GM12878 (cell line): ENCODE measurements at regions not wholly inside any gene's neighbourhood (a gene's known extent, or its start where the extent isn't known, plus 50 kb on each side); places are given as distances from the start of the nearest gene placed in this dataset.

Source experiments
- ATAC-seq: fragments of 200-7000 bp; cut with Tn5 transposase; 3 replicates; pipeline ENCODE4 v1.9.1; 2020; ENCODE audit warnings: mild to moderate bottlenecking, moderate library complexity
- BruUV-seq: library from RNA; stranded (reverse); fragments of 400-500 nt; replicated peaks from 2 replicates; lab custom pipeline; 2021; lab: Mats Ljungman, UMichigan
- CTCF ChIA-PET: fragments of 300-600 bp; sonication (Branson Sonifier 250); formaldehyde crosslinking; extraction: SDS; loops from one replicate; lab custom pipeline; 2021; ENCODE audit warnings: inconsistent platforms; lab: Yijun Ruan, JAX
- POLR2A ChIA-PET: fragments of 350-600 bp; formaldehyde crosslinking; extraction: SDS; loops from one replicate; lab custom pipeline; 2021; ENCODE audit warnings: inconsistent platforms; lab: Charles Lee
- RAD21 ChIA-PET: fragments of 300-600 bp; sonication (Branson Sonifier 250); formaldehyde crosslinking; loops from one replicate; lab custom pipeline; 2023; ENCODE audit warnings: antibody characterized with exemption; ENCODE audit not compliant: unreplicated experiment; lab: Charles Lee
- SMC1A ChIA-PET: fragments of 300-600 bp; sonication (Branson Sonifier 250); formaldehyde crosslinking; loops from one replicate; lab custom pipeline; 2023; ENCODE audit not compliant: unreplicated experiment, uncharacterized antibody; lab: Charles Lee
- DNase-seq: peaks from one replicate; pipeline ENCODE4 v3.0.0-alpha.2; 2011; ENCODE audit warnings: low read depth, low spot score
- FAIRE-seq: peaks from 3 replicates; lab custom pipeline; 2011; peaks lifted over from hg19 to GRCh38; lab: Jason Lieb, UNC
- H2AFZ ChIP-seq: 2 replicates; pipeline ENCODE4 v1.6.0; 2011; ENCODE audit warnings: low read depth, low read length, control low read depth; ENCODE audit not compliant: control insufficient read depth
- H3K27ac ChIP-seq: 2 replicates; pipeline ENCODE4 v1.5.1; 2011; ENCODE audit warnings: control low read depth; ENCODE audit not compliant: control insufficient read depth, insufficient read depth
- H3K27me3 ChIP-seq, 2 experiments: replicated peaks in 1 of 2; 2 replicates each; pipeline versions ENCODE4 v1.6.0 to v1.6.1; 2011; ENCODE audit warnings: low read length in 1 of 2; ENCODE audit not compliant: control insufficient read depth in 2 of 2, insufficient read depth in 2 of 2
- H3K36me3 ChIP-seq, 2 experiments: 2 replicates each; pipeline ENCODE4 v1.5.1; 2011; ENCODE audit warnings: low read length in 1 of 2; ENCODE audit not compliant: control insufficient read depth in 2 of 2, insufficient read depth in 2 of 2
- H3K4me1 ChIP-seq: 2 replicates; pipeline ENCODE4 v1.6.1; 2011; ENCODE audit warnings: mild to moderate bottlenecking, low read length, moderate library complexity, mixed read lengths; ENCODE audit not compliant: control insufficient read depth, insufficient read depth
- H3K4me2 ChIP-seq: 2 replicates; pipeline ENCODE4 v1.6.0; 2011; ENCODE audit warnings: control low read depth; ENCODE audit not compliant: control insufficient read depth, insufficient read depth
- H3K4me3 ChIP-seq: fragments of 200-600 bp; sonication (generic); 2 replicates; pipeline ENCODE4 v1.5.1; 2016
- H3K79me2 ChIP-seq: 2 replicates; pipeline ENCODE4 v1.6.0; 2011; ENCODE audit warnings: low read length; ENCODE audit not compliant: control insufficient read depth, insufficient read depth
- H3K9ac ChIP-seq: 2 replicates; pipeline ENCODE4 v1.8.0; 2011; ENCODE audit warnings: low read length, control low read depth, mixed read lengths; ENCODE audit not compliant: control insufficient read depth, insufficient read depth
- H3K9me3 ChIP-seq: replicated peaks from 3 replicates; pipeline ENCODE4 v1.5.1; 2011; ENCODE audit warnings: mild to moderate bottlenecking, low read length; ENCODE audit not compliant: control insufficient read depth, insufficient read depth
- H4K20me1 ChIP-seq: 2 replicates; pipeline ENCODE4 v1.6.0; 2011; ENCODE audit not compliant: control insufficient read depth, insufficient read depth
- ATF7 ChIP-seq: fragments of 450-650 bp; IDR thresholded peaks from 2 replicates; pipeline ENCODE4 v1.6.1; 2016; ENCODE audit warnings: low read depth, mild to moderate bottlenecking
- CBX3 ChIP-seq: fragments of 200-600 bp; sonication (generic); IDR thresholded peaks from 2 replicates; pipeline ENCODE4 v1.6.1; 2016; ENCODE audit warnings: low read depth, borderline replicate concordance
- ETV6 ChIP-seq, 2 experiments: fragments of 450-650 bp in 1 of 2; IDR thresholded peaks in 1 of 2; conservative IDR thresholded peaks in 1 of 2; 2 replicates each; pipeline ENCODE4 v1.6.1; 2014; ENCODE audit warnings: antibody characterized with exemption in 1 of 2, borderline replicate concordance in 1 of 2, low read depth in 1 of 2, mild to moderate bottlenecking in 1 of 2, moderate library complexity in 1 of 2
- HCFC1 ChIP-seq: fragments of 150-350 bp; IDR thresholded peaks from 2 replicates; pipeline ENCODE4 v1.6.1; 2014; ENCODE audit warnings: low read length
- NFIC ChIP-seq: IDR thresholded peaks from 2 replicates; pipeline ENCODE4 v1.6.1; 2012; ENCODE audit warnings: low read depth, mild to moderate bottlenecking, inconsistent platforms, low read length, moderate library complexity
- NFYB ChIP-seq: IDR thresholded peaks from 2 replicates; pipeline ENCODE4 v1.6.1; 2011; ENCODE audit warnings: low read depth, mild to moderate bottlenecking, low read length, improper control_type of control experiment, moderate library complexity; ENCODE audit not compliant: insufficient read depth
- NR2F1 ChIP-seq: fragments of 450-650 bp; conservative IDR thresholded peaks from 2 replicates; pipeline ENCODE4 v1.6.1; 2017; ENCODE audit warnings: mild to moderate bottlenecking
- RAD51 ChIP-seq: fragments of 450-650 bp; IDR thresholded peaks from 2 replicates; pipeline ENCODE4 v1.6.1; 2016; ENCODE audit warnings: moderate library complexity, mild to moderate bottlenecking, inconsistent platforms
- RUNX3 ChIP-seq: IDR thresholded peaks from 2 replicates; pipeline ENCODE4 v1.6.1; 2012; ENCODE audit warnings: low read length, inconsistent platforms
- SIN3A ChIP-seq: IDR thresholded peaks from 2 replicates; pipeline ENCODE4 v1.6.1; 2012; ENCODE audit warnings: low read depth, low read length, improper control_type of control experiment
- SMAD1 ChIP-seq: fragments of 450-650 bp; IDR thresholded peaks from 2 replicates; pipeline ENCODE4 v1.6.1; 2018; ENCODE audit warnings: mild to moderate bottlenecking, low read depth; ENCODE audit not compliant: partially characterized antibody
- WRNIP1 ChIP-seq: IDR thresholded peaks from 2 replicates; pipeline ENCODE4 v1.6.1; 2011; ENCODE audit warnings: low read depth, low read length, improper control_type of control experiment, borderline replicate concordance
- WGBS: methylation state at CpG from one replicate; pipeline ENCODE4 v1.1.6; 2016; ENCODE audit warnings: low lambda C conversion rate; ENCODE audit not compliant: insufficient replicate concordance, insufficient coverage; ENCODE audit errors: missing lambda C conversion rate; 5-methylcytosine and 5-hydroxymethylcytosine counted together
- in situ Hi-C: fragments of 300-500 bp; cut with MboI; formaldehyde crosslinking; loops from 9 replicates; pipeline ENCODE4 v1.14.3; 2018; ENCODE audit warnings: mixed read lengths
- intact Hi-C: fragments of 100-400 bp; cut with micrococcal nuclease; formaldehyde crosslinking; loops from one replicate; pipeline ENCODE4 v1.14.2; 2022; ENCODE audit not compliant: unreplicated experiment
- TF ChIP-seq, protein P1 (sequence below): fragments of 450-650 bp; IDR thresholded peaks from 2 replicates; pipeline ENCODE4 v1.6.1; 2017; ENCODE audit warnings: mild to moderate bottlenecking, moderate library complexity
- TF ChIP-seq, protein P2 (sequence below): fragments of 450-650 bp; IDR thresholded peaks from 2 replicates; pipeline ENCODE4 v1.6.1; 2016; ENCODE audit warnings: mild to moderate bottlenecking
- TF ChIP-seq, protein P3 (sequence below): fragments of 450-650 bp; IDR thresholded peaks from 2 replicates; pipeline ENCODE4 v1.6.1; 2017; ENCODE audit warnings: mild to moderate bottlenecking, moderate library complexity

DNA sequence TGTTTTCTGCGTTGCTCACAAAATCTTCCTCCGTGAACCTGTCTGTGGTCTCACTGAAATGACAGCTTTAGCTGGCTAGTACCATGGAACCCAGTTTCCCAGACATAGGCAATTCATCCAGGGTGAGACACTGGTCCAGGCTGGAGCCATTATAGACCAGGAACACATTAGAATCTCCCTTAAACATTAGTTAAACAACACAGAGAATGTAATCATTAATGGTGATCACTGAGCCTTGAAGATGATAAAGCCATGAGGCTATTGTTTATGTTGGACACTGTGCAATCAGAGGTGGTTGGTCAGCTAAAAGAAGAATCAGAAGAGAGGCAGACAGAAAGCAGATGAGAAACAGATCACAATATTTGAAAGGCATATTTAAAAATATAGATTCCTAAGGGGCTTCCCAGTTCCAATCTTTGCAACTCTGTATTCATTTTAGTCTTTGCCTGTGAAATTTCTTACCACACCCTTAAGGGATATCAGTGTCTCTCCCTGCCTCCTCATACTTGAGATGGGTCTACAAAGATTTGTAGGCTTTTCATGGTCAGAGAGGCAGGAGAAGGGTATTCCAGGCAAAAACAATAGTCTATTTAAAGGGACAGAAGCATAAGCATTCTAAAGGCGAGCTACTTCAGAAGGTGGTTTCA, 317.9 kb downstream of the MAP2K6 start:
- Histone ChIP-seq H3K4me2 (no peak overlapping the region), H3K9me3 (no peaks in the 10 kb centered on the region), H3K4me3 (no peak overlapping the region), H2AFZ (no peak overlapping the region), H3K4me1 (no peaks in the 10 kb centered on the region), H3K27ac (no peak overlapping the region), H3K27me3 (no peaks in the 10 kb centered on the region), H4K20me1 (no peaks in the 10 kb centered on the region), H3K79me2 (no peaks in the 10 kb centered on the region), H3K9ac (no peak overlapping the region), H3K36me3 (no peaks in the 10 kb centered on the region)
- WGBS: 0% methylated on average over 3 of the region's 3 CpGs
- no TSS peak for BruUV-seq
- no peak for ATAC-seq
- intact Hi-C loops (no loop called here), in situ Hi-C loops (no loop called here)
- CTCF ChIA-PET: no interaction called here
- SMC1A ChIA-PET: interaction anchor here (0.5 to 1.2 kb wide), 2 partner anchors 39 to 1462 kb away, joined by 3 to 4 read pairs; no protein-coding TSS in a partner anchor
- FAIRE-seq: no peak
- RAD21 ChIA-PET: no interaction called here
- POLR2A ChIA-PET: no interaction called here
- no peak for DNase-seq
- TF ChIP-seq NFYB: no peak
- TF ChIP-seq CBX3: no peak
- no peak for TF ChIP-seq HCFC1
- no peak for TF ChIP-seq ATF7
- TF ChIP-seq SMAD1: no peak
- TF ChIP-seq, protein P1, sequence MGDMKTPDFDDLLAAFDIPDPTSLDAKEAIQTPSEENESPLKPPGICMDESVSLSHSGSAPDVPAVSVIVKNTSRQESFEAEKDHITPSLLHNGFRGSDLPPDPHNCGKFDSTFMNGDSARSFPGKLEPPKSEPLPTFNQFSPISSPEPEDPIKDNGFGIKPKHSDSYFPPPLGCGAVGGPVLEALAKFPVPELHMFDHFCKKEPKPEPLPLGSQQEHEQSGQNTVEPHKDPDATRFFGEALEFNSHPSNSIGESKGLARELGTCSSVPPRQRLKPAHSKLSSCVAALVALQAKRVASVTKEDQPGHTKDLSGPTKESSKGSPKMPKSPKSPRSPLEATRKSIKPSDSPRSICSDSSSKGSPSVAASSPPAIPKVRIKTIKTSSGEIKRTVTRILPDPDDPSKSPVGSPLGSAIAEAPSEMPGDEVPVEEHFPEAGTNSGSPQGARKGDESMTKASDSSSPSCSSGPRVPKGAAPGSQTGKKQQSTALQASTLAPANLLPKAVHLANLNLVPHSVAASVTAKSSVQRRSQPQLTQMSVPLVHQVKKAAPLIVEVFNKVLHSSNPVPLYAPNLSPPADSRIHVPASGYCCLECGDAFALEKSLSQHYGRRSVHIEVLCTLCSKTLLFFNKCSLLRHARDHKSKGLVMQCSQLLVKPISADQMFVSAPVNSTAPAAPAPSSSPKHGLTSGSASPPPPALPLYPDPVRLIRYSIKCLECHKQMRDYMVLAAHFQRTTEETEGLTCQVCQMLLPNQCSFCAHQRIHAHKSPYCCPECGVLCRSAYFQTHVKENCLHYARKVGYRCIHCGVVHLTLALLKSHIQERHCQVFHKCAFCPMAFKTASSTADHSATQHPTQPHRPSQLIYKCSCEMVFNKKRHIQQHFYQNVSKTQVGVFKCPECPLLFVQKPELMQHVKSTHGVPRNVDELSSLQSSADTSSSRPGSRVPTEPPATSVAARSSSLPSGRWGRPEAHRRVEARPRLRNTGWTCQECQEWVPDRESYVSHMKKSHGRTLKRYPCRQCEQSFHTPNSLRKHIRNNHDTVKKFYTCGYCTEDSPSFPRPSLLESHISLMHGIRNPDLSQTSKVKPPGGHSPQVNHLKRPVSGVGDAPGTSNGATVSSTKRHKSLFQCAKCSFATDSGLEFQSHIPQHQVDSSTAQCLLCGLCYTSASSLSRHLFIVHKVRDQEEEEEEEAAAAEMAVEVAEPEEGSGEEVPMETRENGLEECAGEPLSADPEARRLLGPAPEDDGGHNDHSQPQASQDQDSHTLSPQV: no peak
- TF ChIP-seq NFIC: no peak
- no peak for TF ChIP-seq WRNIP1
- TF ChIP-seq RAD51: no peak
- no peak for TF ChIP-seq RUNX3
- TF ChIP-seq NR2F1: no peak
- TF ChIP-seq, protein P2, sequence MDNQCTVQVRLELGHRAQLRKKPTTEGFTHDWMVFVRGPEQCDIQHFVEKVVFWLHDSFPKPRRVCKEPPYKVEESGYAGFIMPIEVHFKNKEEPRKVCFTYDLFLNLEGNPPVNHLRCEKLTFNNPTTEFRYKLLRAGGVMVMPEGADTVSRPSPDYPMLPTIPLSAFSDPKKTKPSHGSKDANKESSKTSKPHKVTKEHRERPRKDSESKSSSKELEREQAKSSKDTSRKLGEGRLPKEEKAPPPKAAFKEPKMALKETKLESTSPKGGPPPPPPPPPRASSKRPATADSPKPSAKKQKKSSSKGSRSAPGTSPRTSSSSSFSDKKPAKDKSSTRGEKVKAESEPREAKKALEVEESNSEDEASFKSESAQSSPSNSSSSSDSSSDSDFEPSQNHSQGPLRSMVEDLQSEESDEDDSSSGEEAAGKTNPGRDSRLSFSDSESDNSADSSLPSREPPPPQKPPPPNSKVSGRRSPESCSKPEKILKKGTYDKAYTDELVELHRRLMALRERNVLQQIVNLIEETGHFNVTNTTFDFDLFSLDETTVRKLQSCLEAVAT: no peak
- TF ChIP-seq SIN3A: no peak
- TF ChIP-seq, protein P3, sequence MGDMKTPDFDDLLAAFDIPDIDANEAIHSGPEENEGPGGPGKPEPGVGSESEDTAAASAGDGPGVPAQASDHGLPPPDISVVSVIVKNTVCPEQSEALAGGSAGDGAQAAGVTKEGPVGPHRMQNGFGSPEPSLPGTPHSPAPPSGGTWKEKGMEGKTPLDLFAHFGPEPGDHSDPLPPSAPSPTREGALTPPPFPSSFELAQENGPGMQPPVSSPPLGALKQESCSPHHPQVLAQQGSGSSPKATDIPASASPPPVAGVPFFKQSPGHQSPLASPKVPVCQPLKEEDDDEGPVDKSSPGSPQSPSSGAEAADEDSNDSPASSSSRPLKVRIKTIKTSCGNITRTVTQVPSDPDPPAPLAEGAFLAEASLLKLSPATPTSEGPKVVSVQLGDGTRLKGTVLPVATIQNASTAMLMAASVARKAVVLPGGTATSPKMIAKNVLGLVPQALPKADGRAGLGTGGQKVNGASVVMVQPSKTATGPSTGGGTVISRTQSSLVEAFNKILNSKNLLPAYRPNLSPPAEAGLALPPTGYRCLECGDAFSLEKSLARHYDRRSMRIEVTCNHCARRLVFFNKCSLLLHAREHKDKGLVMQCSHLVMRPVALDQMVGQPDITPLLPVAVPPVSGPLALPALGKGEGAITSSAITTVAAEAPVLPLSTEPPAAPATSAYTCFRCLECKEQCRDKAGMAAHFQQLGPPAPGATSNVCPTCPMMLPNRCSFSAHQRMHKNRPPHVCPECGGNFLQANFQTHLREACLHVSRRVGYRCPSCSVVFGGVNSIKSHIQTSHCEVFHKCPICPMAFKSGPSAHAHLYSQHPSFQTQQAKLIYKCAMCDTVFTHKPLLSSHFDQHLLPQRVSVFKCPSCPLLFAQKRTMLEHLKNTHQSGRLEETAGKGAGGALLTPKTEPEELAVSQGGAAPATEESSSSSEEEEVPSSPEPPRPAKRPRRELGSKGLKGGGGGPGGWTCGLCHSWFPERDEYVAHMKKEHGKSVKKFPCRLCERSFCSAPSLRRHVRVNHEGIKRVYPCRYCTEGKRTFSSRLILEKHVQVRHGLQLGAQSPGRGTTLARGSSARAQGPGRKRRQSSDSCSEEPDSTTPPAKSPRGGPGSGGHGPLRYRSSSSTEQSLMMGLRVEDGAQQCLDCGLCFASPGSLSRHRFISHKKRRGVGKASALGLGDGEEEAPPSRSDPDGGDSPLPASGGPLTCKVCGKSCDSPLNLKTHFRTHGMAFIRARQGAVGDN: no peak
- no peak for TF ChIP-seq ETV6 (conservative IDR thresholded peaks at IDR 0.05 in 1 of 2, IDR thresholded peaks at IDR 0.05 in 1 of 2; ENCODE audit: borderline replicate concordance in 1 of 2, low read depth in 1 of 2)
